IMR-90 (cell line): ENCODE measurements at regions not wholly inside any gene's neighbourhood (a gene's known extent, or its start where the extent isn't known, plus 50 kb on each side); places are given as distances from the start of the nearest gene placed in this dataset.

Source experiments
- ATAC-seq: fragments of 200-7000 bp; cut with Tn5 transposase; 2 replicates; pipeline ENCODE4 v1.9.1; 2020; ENCODE audit warnings: low read depth, mild to moderate bottlenecking, moderate library complexity
- BruUV-seq: library from RNA; stranded (reverse); fragments of 400-500 nt; replicated peaks from 2 replicates; lab custom pipeline; 2021; lab: Mats Ljungman, UMichigan
- CTCF ChIA-PET: fragments of 300-600 bp; formaldehyde crosslinking; extraction: SDS; loops from one replicate; lab custom pipeline; 2021; ENCODE audit warnings: antibody characterized with exemption; lab: Yijun Ruan, JAX
- POLR2A ChIA-PET: fragments of 300-600 bp; sonication (Branson Sonifier 250); formaldehyde crosslinking; loops from one replicate; lab custom pipeline; 2022; ENCODE audit warnings: antibody characterized with exemption; ENCODE audit not compliant: unreplicated experiment; lab: Charles Lee
- DNase-seq: peaks from one replicate; pipeline ENCODE4 v3.0.0; 2013
- H2AFZ ChIP-seq: replicated peaks from 2 replicates; pipeline ENCODE3; 2013; ENCODE audit warnings: low read length, mild to moderate bottlenecking; ENCODE audit not compliant: poor library complexity
- H2AK5ac ChIP-seq: 2 replicates; pipeline ENCODE4 v1.6.1; 2013; ENCODE audit warnings: low read depth, low read length, inconsistent platforms
- H2AK9ac ChIP-seq: replicated peaks from 2 replicates; pipeline ENCODE3; 2013; ENCODE audit warnings: mild to moderate bottlenecking, low read depth, low read length, moderate library complexity; ENCODE audit not compliant: poor library complexity
- H2BK120ac ChIP-seq: 2 replicates; pipeline ENCODE4 v1.6.1; 2013; ENCODE audit warnings: low read depth, low read length, inconsistent platforms
- H2BK15ac ChIP-seq: 3 replicates; pipeline ENCODE4 v1.6.1; 2013; ENCODE audit warnings: low read depth, low read length, inconsistent platforms
- H2BK20ac ChIP-seq: 2 replicates; pipeline ENCODE4 v1.6.1; 2013; ENCODE audit warnings: low read depth, mild to moderate bottlenecking, inconsistent platforms, low read length, moderate library complexity
- H2BK5ac ChIP-seq: 2 replicates; pipeline ENCODE4 v1.6.1; 2013; ENCODE audit warnings: mild to moderate bottlenecking, low read depth, low read length, inconsistent platforms; ENCODE audit not compliant: poor library complexity, severe bottlenecking
- H3K14ac ChIP-seq: replicated peaks from 2 replicates; pipeline ENCODE4 v1.6.1; 2013; ENCODE audit warnings: low read depth, low read length, inconsistent platforms
- H3K18ac ChIP-seq: 2 replicates; pipeline ENCODE4 v1.6.1; 2013; ENCODE audit warnings: low read depth, low read length, control low read depth
- H3K23ac ChIP-seq: 2 replicates; pipeline ENCODE4 v1.6.1; 2013; ENCODE audit warnings: low read depth, low read length, inconsistent platforms
- H3K27ac ChIP-seq: 2 replicates; pipeline ENCODE4 v1.5.1; 2013; ENCODE audit warnings: mild to moderate bottlenecking, control low read depth, low read length; ENCODE audit not compliant: insufficient read depth
- H3K27me3 ChIP-seq: 2 replicates; pipeline ENCODE4 v1.6.1; 2013; ENCODE audit warnings: low read length; ENCODE audit not compliant: control insufficient read depth, insufficient read depth
- H3K36me3 ChIP-seq: 2 replicates; pipeline ENCODE4 v1.6.1; 2013; ENCODE audit warnings: low read length, mixed read lengths; ENCODE audit not compliant: control insufficient read depth, insufficient read depth
- H3K4ac ChIP-seq: 2 replicates; pipeline ENCODE4 v1.6.1; 2013; ENCODE audit warnings: low read depth, low read length, inconsistent platforms
- H3K4me1 ChIP-seq: 2 replicates; pipeline ENCODE4 v1.6.1; 2013; ENCODE audit warnings: low read length, mixed read lengths; ENCODE audit not compliant: control insufficient read depth, insufficient read depth
- H3K4me2 ChIP-seq: 2 replicates; pipeline ENCODE4 v1.6.1; 2013; ENCODE audit warnings: low read depth, mild to moderate bottlenecking, control low read depth, low read length, moderate library complexity
- H3K4me3 ChIP-seq: 2 replicates; pipeline ENCODE4 v1.5.1; 2013; ENCODE audit warnings: low read depth, mild to moderate bottlenecking, control low read depth, low read length, moderate library complexity; ENCODE audit not compliant: insufficient read depth
- H3K56ac ChIP-seq: 2 replicates; pipeline ENCODE4 v1.6.1; 2013; ENCODE audit warnings: low read length, inconsistent platforms; ENCODE audit not compliant: insufficient read depth; ENCODE audit errors: extremely low read depth
- H3K79me1 ChIP-seq, 2 experiments: 2 replicates each; pipeline ENCODE4 v1.6.1; 2013; ENCODE audit warnings: low read length in 2 of 2, inconsistent platforms in 1 of 2, low read depth in 1 of 2
- H3K9ac ChIP-seq: 2 replicates; pipeline ENCODE4 v1.6.1; 2013; ENCODE audit warnings: low read depth, low read length, control low read depth
- H3K9me1 ChIP-seq: 2 replicates; pipeline ENCODE4 v1.6.1; 2013; ENCODE audit warnings: low read length, inconsistent platforms; ENCODE audit not compliant: insufficient read depth
- H3K9me3 ChIP-seq: 2 replicates; pipeline ENCODE4 v1.6.1; 2013; ENCODE audit warnings: low read length; ENCODE audit not compliant: control insufficient read depth, insufficient read depth
- H4K20me1 ChIP-seq: 2 replicates; pipeline ENCODE4 v1.6.1; 2013; ENCODE audit warnings: low read length, inconsistent platforms; ENCODE audit not compliant: insufficient read depth
- H4K5ac ChIP-seq: 2 replicates; pipeline ENCODE4 v1.6.1; 2013; ENCODE audit warnings: mild to moderate bottlenecking, low read depth, low read length, control low read depth
- H4K8ac ChIP-seq, 2 experiments: 2 replicates each; pipeline ENCODE4 v1.6.1; 2013; ENCODE audit warnings: low read depth in 2 of 2, low read length in 2 of 2, control low read depth in 1 of 2, inconsistent platforms in 1 of 2
- H4K91ac ChIP-seq: 2 replicates; pipeline ENCODE4 v1.6.1; 2013; ENCODE audit warnings: low read depth, low read length, inconsistent platforms; ENCODE audit not compliant: insufficient read depth
- CEBPB ChIP-seq: IDR thresholded peaks from 2 replicates; pipeline ENCODE4 v1.6.1; 2012; ENCODE audit warnings: low read depth, low read length, improper control_type of control experiment
- CTCF ChIP-seq: conservative IDR thresholded peaks from 2 replicates; pipeline ENCODE4 v1.5.1; 2012; ENCODE audit warnings: mild to moderate bottlenecking, low read depth, low read length, improper control_type of control experiment
- ELK1 ChIP-seq: fragments of 150-350 bp; IDR thresholded peaks from 2 replicates; pipeline ENCODE4 v1.6.1; 2016; ENCODE audit warnings: low read depth, mild to moderate bottlenecking, low read length, moderate library complexity, borderline replicate concordance
- FOS ChIP-seq: fragments of 150-350 bp; IDR thresholded peaks from 2 replicates; pipeline ENCODE4 v1.6.1; 2016; ENCODE audit warnings: low read depth, low read length
- MAZ ChIP-seq: IDR thresholded peaks from 2 replicates; pipeline ENCODE4 v1.6.1; 2012; ENCODE audit warnings: low read depth, mild to moderate bottlenecking, low read length, improper control_type of control experiment, moderate library complexity, borderline replicate concordance
- MXI1 ChIP-seq: IDR thresholded peaks from 2 replicates; pipeline ENCODE4 v1.6.1; 2012; ENCODE audit warnings: low read depth, mild to moderate bottlenecking, low read length, moderate library complexity, borderline replicate concordance
- NFE2L2 ChIP-seq: fragments of 150-350 bp; IDR thresholded peaks from 2 replicates; pipeline ENCODE4 v1.6.1; 2016; ENCODE audit warnings: low read depth, mild to moderate bottlenecking, low read length
- POLR2A ChIP-seq: IDR thresholded peaks from 2 replicates; pipeline ENCODE4 v1.6.1; 2012; ENCODE audit warnings: mild to moderate bottlenecking, low read depth, low read length
- RAD21 ChIP-seq: IDR thresholded peaks from 2 replicates; pipeline ENCODE4 v1.6.1; 2012; ENCODE audit warnings: low read length, improper control_type of control experiment
- RFX5 ChIP-seq: IDR thresholded peaks from 2 replicates; pipeline ENCODE4 v1.8.0; 2012; ENCODE audit warnings: low read depth, mild to moderate bottlenecking, low read length, moderate library complexity
- WGBS, 2 experiments: methylation state at CpG; one replicate each; pipeline versions ENCODE4 v1.1.5 to v1.1.7; 2013; ENCODE audit warnings: missing lambda C conversion rate in 2 of 2; ENCODE audit not compliant: insufficient read length in 1 of 2; ENCODE audit errors: extremely low coverage in 2 of 2; 5-methylcytosine and 5-hydroxymethylcytosine counted together
- dilution Hi-C: fragments of 300-500 bp; cut with HindIII; formaldehyde crosslinking; loops from one replicate; pipeline ENCODE4 v1.14.3; 2018; ENCODE audit warnings: low sequenced_read_pairs; ENCODE audit not compliant: unreplicated experiment
- in situ Hi-C: fragments of 300-500 bp; cut with MboI; formaldehyde crosslinking; loops from 3 replicates; pipeline ENCODE4 v1.14.3; 2019; ENCODE audit warnings: low sequenced_read_pairs, inconsistent platforms, mixed read lengths
- intact Hi-C: fragments of 100-400 bp; cut with micrococcal nuclease; formaldehyde crosslinking; loops from 2 replicates; pipeline ENCODE4 v1.10.0; 2022

- no peaks in the 10 kb centered on the region for H3K79me1 ChIP-seq
- no peak overlapping the region for H2AFZ ChIP-seq
- no peak overlapping the region for H2AK5ac ChIP-seq
- no peaks in the 10 kb centered on the region for H3K36me3 ChIP-seq
- H3K23ac ChIP-seq: no peak overlapping the region
- no peak overlapping the region for H3K4me2 ChIP-seq
- H3K9me1 ChIP-seq: no peaks in the 10 kb centered on the region
- no peak overlapping the region for H3K9ac ChIP-seq
- no CpG with 5 or more reads among the region's 2 CpGs for WGBS, 2 experiments
- no peaks in the 10 kb centered on the region for H3K4me1 ChIP-seq
- no peak for TF ChIP-seq MXI1
- TF ChIP-seq RAD21: no peak
- no peak for TF ChIP-seq ELK1
- TF ChIP-seq POLR2A: no peak
- no peak for TF ChIP-seq RFX5
- no peak for TF ChIP-seq NFE2L2
- no peak for TF ChIP-seq CEBPB
- no peak for TF ChIP-seq FOS
- no peak for TF ChIP-seq MAZ
- no peak for TF ChIP-seq CTCF
- H3K27ac ChIP-seq: no peak overlapping the region
- POLR2A ChIA-PET: no interaction called here
- CTCF ChIA-PET: no interaction called here
- no peak for ATAC-seq
- H2AK9ac ChIP-seq: no peak overlapping the region
- dilution Hi-C loops: no loop called here
- H4K5ac ChIP-seq: no peak overlapping the region
- H3K27me3 ChIP-seq: peaks cover 35% of the 10 kb centered on the region
- no peaks in the 10 kb centered on the region for H4K20me1 ChIP-seq
- H2BK5ac ChIP-seq: no peak overlapping the region
- H3K9me3 ChIP-seq: no peaks in the 10 kb centered on the region
- H3K4ac ChIP-seq: no peak overlapping the region
- H3K18ac ChIP-seq: no peak overlapping the region
- intact Hi-C loops: no loop called here
- in situ Hi-C loops: no loop called here
- H2BK20ac ChIP-seq: no peak overlapping the region
- no TSS peak for BruUV-seq
- no peak overlapping the region for H3K56ac ChIP-seq
- H2BK15ac ChIP-seq: no peak overlapping the region
- DNase-seq: no peak
- H3K4me3 ChIP-seq: no peak overlapping the region
- no peak overlapping the region for H2BK120ac ChIP-seq
- no peak overlapping the region for H4K8ac ChIP-seq
- H4K91ac ChIP-seq: no peak overlapping the region
- no peak overlapping the region for H3K14ac ChIP-seq
Observed at GRCh38 chr4:152159773-152160172, 376.1 kb downstream of the FBXW7 start.
